ENCODE measurements at regions not wholly inside any gene's neighbourhood (a gene's known extent, or its start where the extent isn't known, plus 50 kb on each side); places are given as distances from the start of the nearest gene placed in this dataset.
"Not testable (repeated sequence)": the region's sequence is repeated elsewhere in the genome, so short reads cannot be mapped to it uniquely, and the experiment has no call there.

DNA sequence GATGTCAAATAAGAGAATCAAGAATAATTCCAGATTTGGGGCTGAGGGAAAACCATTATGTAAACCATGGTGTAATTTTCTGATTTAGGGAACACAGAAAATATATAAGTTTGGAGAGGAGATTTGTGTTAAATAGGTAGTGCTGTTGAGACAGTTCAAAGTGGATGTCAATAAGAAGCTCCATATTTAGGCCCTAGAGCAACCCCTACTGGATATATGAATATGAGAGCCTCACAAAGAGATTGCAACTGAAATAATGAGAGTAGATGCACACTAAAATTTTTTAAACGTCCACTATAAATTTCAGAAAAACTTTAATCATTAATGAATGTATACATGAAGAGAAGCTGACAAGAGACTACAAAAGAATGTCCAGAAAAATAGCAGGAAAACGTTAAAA, 1447.8 kb upstream of the PRMT6 start:
- DNase-seq (ENCODE audit: low spot score), result no peak

DNA sequence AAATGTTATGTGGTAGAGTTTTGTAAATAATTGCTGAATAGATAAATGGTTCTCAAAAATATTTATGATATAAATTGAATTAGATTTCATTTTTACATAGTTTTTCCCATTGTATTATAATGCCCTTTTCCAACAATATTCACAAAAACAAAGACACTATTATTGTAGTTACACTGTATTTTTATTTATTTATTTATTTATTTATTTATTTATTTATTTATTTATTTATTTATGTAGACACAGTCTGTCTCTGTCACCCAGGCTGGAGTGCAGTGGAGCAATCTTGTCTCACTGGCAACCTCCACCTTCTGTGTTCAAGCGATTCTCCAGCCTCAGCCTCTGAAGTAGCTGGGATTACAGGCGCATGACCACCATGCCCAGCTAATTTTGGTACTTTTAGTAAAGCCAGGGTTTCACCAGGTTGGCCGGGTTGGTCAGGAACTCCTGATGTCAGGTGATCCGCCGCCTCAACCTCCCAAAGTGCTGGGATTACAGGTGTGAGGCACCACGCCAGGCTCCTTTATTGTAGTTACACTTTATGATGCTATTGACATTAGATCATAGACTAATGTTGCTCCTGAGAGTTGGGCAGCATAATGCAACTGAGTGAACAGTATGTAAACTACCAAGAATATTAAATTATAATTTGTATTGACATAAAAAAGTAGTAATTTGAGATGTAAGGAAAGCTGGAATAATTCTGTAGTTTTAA, 1430.0 kb upstream of the PRMT6 start:
- no peak for DNase-seq (ENCODE audit: low spot score)

DNA sequence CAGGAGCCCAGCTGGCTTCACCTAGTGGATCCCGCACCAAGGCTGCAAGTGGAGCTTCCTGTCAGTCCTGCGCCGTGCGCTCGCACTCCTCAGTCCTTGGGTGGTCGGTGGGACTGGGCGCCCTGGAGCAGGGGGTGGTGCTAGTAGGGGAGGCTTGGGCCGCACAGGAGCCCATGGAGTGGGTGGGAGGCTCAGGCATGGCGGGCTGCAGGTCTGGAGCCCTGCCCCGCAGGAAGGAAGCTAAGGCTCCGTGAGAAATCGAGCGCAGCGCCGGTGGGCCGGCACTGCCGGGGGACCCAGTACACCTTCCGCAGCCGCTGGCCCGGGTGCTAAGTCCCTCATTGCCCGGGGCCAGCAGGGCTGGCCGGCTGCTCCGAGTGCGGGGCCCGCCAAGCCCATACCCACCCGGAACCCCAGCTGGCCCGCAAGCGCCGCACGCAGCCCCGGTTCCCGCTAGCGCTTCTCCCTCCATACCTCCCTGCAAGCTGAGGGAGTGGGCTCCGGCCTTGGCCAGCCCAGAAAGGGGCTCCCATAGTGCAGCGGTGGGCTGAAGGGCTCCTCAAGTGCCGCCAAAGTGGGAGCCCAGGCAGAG, 1425.2 kb upstream of the PRMT6 start:
- DNase-seq (ENCODE audit: low spot score), result not testable (repeated sequence)

DNA sequence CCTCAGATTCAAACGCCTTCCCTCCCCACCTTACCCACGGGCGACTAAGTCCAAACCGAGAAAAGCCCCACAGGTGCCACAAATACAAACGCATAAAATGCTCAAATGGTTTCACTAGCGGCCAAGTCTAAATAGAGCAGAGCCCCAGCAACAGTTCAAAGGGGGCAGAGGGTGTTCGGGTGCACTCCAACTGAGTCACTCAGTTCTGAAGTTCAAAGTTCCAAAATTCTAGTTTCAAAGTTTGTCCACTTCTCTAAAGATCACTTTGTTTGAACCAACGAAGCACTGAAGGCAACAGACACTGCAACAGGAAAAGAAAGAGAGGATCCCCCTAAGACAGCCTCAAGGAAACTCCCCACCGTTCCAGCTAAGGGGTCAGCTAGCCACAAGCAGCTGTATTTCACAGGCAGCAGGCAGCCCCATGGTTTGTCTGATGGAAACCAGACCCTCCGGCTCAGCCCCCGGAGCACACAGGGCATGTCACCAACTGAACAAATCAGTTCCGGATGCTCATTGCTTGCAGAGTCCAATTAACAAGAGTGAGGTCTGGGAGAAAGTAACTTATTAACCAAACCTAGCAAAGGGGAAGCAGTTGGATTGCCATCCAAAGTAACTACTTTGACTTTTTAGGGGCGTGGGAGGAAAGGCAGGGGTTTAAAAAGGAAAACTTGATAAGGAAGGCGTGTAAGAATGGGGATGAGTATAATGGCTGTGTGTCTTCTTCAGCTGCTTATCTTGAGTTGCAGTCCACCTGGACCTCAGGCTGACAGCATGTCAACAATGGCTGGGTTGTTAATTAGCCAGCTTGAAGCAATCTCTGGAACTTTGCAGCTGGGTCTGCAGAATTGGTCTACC, 1423.9 kb upstream of the PRMT6 start:
- DNase-seq (ENCODE audit: low spot score), result no peak

DNA sequence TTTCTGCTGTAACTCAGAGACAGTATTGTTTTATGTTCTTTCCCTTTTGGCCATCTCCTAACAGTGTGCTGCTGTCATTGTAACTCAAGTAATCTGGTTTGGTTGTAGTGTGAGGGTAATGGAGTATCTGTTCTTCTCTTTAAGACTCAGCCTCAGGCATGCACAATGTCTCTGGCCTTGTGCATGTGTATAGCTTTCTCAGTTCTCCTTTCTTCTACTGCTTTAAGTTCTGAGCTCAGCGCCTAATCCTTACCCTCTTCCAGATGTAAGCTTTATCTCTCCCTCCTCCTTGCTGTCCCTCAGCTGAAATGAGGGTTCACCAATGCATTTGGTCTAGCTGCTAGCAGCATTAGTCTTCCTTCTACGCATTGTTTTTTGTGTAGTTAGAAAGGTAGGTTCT, 1420.4 kb upstream of the PRMT6 start:
- no peak for DNase-seq (ENCODE audit: low spot score)

DNA sequence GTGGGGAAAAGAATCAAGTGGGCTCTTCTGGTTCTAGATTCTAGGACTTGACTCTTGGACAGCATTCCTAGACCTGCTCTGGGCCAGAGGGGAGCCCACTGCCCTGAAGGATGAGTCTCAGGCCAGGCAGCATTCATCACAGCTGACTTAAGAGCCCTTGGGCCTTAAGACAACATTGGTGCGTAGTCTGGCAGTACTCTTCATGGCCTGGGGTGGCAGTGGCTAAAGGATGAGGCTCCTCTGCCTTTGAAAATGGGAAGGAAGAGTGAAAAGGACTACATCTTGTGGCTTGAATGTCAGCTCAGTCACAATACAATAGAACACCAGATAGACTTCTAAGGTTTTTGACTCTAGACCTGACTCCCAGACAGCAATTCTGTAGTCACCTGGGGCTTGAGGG, 1415.1 kb upstream of the PRMT6 start:
- no peak for DNase-seq (ENCODE audit: low spot score)

DNA sequence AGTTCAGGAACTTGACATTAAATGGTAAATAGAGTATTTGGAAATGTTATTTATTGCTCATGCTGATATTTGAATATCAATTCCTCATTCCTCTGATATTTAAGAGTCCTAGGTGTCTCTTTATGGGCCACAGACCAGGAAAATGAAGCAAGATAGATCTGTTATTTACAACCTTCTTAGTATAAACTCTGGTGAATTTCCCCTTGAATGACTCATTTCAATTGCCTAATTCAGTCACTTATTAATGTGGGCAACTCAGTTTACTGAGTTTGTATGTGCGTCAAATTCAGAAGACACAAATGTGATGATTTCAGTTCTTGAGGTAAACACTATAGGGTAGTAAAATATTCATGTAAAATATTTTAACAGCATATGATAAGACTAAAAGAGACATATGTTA, 1404.4 kb upstream of the PRMT6 start:
- no peak for DNase-seq (ENCODE audit: low spot score)

DNA sequence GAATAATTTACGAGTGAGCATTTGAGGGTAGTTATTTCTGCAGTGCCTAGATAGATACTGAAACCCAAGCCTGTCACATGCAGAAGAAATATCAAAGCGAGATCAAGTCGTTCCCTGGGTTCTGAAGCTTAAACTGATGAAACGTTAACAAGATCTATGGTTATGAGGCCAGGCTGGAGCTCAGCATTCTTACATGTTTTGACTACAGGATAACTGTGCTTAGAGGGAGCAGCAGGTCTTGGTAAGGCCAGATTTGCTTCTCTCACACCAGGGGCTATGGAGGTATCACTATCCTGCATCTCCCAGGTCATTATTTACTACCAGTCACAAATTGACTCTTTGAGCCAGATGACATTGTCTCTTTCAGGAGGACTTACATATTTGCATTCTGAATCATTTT, 1401.4 kb upstream of the PRMT6 start:
- DNase-seq (ENCODE audit: low spot score), result no peak

DNA sequence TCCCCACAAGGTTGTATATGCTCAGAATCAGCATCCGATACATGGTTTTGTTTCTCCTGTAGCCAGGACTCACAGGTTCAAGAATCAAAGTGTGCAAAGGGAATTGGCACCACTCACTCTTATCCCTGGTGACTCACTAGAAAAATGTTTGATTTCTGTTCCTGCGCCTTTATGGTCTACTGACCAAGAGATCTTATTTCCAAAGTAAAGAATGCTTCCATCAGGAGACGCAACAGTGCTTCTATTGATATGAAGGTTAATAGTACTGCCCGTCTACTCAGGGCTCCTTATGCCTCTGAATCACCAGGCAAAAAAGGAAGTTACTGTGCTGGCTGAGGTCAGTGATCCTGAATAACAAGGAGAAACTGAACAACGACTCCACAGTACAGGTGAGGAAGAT, 1392.0 kb upstream of the PRMT6 start:
- DNase-seq (ENCODE audit: low spot score), result no peak

DNA sequence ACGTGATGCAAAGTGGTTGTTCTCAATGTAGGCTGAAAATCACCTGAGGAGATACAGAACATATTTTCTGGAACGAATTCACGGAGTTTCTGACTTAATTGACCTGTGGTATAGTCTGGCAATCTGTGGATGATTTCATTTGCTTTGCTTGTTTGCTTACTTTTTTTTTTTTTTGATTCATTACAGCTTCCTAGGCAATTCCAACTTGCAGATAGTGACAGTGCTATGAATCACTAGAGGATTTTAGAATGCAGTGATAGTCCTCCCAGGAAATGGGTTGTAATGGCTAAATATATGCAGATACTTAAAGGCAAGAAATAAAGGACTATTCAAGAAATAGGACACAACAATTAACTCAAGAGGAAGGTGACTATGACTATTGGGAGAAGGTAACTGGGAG, 1378.1 kb upstream of the PRMT6 start:
- no peak for DNase-seq (ENCODE audit: low spot score)

DNA sequence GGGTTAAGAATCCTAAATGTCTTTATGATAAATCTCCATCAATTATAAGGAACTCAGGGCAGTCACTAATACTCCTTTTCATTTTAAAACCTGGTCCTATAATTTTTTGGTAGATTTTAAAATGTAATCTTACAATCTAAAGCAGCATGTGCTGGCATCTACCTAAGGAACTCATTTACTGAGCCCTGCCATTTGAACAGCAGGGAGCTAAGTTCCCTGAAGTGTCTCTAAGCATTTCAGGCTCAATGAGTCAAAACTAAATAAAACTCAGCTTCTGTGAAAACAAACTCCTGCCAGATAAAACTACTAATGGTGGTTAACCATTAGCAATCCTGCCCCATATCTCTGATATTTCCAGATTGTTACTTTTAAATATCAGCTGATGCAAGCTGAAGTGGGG, 1371.8 kb upstream of the PRMT6 start:
- DNase-seq (ENCODE audit: low spot score), result no peak

DNA sequence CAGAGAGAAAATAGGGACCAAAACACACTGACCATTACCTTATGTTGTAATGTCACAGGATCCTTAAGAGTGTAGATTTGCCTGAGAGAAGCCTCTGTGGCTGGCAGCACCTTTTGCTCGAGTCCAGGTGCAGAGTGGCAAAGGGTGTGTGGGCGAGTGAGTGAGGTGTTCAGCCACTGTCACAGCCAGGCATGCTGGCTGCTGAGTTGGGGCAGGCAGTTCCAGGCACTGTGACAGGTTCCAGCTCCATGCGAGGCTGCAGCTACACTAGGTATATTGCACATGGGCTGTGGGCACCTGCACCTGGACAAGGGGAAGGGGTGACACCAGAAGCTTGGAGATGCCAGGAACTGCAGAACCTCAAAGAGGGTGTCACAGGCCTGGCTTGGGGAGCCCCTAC, 1370.4 kb upstream of the PRMT6 start:
- no peak for DNase-seq (ENCODE audit: low spot score)

DNA sequence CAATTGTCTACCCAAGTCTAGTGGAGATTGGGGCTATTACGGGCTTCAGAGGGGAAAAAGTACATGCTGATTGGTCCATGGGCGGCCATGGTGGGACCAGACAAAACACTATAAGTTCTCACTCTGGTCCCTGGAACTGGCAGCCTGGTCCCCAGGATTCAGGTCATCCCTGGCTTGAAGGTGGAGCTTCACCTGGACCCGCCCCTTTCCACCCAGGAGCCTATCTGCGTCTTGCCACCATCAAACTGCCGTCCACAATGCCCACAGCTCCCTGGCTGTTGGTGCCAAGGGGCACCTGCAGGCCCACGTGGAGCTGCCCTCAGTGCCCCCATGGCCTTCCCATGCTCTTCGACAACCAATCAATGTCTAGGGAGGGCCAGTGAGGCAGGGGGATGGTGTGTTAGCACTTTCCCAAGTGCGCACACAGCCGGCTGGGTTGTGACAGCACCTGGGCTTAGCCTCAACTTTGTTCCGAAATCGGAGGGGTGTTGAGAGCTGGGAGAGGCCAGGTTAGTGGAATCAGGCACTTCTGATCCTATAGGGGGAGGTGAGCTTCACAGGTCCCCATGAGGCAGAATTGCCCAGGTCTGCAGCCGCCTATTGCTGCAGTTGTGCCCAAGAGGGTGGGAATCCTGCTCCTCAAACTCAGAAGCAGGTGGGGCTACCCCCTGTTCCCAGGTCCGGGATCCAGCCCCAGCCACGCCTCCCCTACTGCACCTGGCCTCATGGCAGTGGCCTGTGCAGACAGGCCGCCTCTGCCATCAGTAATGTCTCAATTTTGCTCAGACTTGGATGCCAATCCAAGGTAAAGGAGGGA, 1369.4 kb upstream of the PRMT6 start:
- no peak for DNase-seq (ENCODE audit: low spot score)

DNA sequence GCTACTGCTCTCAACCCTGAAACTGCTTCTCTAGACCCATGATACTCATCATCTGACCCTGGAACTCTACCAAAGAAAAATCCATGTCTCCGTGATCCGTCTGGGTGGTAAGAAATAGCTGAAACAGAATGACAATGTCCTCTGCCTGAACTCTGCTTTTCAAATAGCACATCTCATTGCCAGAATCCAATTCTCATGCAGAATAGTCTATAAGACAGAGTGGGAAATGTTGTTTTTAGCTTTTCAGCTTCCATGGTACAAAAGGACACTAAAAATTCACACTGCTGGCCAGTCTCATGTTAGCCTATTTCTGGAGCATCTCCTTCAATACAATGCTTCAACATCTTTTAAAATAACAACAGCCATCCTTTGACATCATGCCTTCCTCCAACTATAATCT, 1355.8 kb upstream of the PRMT6 start:
- DNase-seq (ENCODE audit: low spot score), result no peak

DNA sequence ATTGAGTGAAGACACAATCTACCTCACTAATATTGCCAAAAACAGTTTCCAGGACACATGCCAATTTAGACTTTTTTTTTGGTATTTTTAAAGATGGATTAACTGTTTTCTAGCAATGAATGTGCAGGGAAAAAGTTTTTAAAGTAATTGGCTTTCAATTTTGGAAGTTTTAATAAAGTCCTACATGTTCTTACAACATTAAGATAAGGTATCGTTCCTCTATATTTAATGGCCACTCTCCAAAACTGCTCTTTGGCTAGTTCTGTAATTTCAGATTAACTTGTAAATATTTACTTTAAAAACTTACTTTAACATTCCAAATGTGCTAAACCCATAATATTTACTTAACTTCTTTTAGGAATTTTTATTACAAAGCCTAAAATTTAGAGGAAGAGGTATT, 1332.2 kb upstream of the PRMT6 start:
- no peak for DNase-seq (ENCODE audit: low spot score)

DNA sequence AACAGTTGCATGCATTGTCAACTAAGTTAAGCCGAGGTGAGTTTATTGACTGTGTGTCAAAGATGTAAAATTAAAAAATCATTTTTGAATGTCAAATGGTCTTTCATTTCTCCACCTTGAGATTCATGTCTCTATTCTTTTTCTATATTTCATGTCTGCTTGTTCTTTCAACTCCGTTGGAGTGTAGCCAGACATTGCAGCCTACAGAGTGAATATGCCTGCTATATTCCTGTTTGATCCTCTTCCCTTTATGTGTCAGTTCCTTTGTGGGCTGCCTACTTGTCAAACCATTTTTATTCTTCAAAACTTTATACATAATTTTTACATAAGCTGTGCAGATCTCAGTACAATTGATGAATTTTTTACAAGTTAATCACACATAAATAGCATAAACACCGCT, 1325.8 kb upstream of the PRMT6 start:
- DNase-seq (ENCODE audit: low spot score), result no peak

DNA sequence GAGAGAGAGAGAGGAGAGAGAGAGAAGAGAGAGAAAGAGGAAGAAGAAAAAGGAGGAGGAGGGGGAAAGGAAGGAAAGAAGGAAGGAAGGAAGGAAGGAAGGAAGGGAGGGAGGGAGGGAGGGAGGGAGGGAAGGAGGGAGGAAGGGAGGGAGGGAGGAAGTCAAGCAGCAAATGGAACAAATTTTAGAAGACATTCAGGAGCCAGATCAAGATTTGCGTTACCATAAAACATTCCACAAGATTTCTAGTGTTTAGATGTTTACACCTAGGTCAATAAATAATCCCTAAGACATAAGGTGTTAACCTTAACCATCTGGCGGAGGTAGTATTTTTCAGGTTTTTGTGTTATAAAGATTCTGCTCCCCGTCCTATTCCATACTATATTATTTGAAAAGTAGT, 1320.1 kb upstream of the PRMT6 start:
- DNase-seq (ENCODE audit: low spot score), result no peak

DNA sequence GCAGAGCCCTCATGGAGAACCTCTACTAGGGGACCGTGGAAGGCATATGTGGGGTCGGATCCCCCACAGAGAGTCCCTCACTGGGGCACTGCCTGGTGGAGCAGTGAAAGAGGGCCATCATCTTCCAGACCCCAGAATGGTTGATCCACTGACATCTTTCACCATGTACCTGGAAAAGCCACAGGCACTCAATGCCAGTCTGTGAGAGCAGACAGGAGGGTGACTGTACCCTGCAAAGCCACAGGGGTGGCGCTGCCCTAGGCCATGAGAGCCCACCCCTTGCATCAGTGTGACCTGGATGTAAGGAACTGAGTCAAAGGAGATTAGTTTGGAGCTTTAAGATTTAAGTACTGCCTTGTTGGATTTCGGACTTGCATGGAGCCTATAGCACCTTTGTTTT, 1276.7 kb upstream of the PRMT6 start:
- DNase-seq (ENCODE audit: low spot score), result no peak

DNA sequence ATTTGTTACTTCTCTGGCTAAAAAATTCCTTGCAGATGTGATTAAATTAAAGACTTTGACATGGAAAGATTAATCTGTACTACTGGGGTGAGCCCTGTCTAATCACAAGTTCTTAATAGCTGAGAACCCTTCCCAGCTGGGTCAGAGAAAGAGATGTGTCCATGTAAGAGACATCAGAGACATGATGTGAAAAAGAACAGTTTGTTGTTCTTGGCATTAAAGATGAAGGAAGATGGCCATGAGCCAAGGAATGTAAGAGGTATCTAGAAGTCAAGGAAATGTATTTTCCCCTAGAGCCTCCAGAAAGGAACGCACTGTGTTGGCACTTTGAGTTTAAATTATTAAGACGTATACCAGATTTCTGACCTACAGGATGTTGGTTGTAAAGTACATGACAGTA, 1271.5 kb upstream of the PRMT6 start:
- no peak for DNase-seq (ENCODE audit: low spot score)

DNA sequence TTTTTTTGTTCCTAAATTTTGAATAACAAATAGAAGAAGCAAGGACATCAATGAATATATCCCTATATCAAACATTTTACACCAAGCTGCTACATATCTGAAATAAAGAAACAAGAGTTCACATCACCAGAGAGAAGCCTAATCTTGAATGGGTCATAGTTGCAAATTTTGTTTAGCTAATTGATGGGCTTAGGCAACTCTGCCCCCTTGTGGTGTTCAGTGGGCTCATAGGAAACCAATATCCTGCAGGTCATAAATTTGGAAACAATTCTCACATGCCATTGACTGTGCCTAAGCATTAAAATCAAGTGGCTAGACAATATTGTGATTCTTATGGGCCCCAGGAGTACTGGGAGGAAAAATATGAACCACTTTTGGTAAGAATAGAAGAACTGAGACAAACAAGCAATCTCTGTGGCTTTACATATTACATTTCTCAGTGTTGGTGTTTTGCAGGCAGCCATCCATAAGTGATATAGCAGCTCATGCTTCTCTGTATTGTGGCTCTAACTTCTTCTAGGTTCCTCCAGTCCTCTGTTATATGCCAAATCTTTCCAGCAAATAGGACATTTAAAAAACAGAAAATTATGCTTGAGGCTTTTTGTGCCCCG, 1262.8 kb upstream of the PRMT6 start:
- DNase-seq (ENCODE audit: low spot score), result no peak

DNA sequence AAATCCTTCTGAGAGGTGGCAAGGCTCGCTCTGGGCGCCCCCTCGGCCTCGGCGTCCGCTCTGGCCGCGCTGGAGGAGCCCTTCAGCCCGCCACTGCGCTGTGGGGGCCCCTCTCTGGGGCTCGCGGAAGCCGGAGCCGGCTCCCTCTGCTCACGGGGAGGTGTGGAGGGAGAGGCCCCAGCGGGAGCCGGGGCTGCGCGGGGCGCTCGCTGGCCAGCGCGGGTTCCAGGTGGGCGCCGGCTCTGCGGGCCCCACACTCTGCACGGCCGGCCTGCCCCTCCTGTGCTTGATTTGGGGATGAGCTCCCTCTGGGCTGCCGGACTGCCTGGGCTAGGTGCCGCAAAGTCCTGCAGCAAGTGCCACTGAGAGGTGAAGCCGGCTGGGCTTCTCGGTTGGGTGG, 1260.7 kb upstream of the PRMT6 start:
- DNase-seq (ENCODE audit: low spot score), result no peak

DNA sequence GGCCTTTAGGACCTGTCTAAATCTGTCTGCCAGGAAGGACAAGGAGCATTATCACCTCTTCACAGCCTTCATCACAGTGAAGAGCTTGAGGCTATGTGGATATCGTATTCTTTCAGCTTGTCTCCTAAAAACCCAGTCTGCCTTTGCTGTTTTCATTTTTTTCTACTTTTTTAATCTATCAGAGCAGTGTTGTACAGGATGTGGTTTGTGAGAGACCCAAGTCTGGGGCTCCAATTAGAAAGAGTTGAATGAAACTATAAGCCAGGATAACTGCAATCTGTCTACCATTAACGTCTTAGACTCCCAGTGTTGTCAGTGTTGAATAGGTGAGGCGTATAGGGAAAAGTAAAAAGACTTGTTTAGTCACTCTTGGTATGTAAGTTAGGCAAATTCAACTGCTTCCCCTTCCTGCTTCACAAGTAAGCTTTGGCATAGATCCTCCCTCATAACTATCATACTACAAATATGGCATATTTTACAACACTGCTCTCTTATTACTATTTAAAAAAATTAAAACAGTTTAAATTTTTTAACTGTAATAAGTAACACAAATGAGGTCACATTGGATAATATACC, 1225.8 kb upstream of the PRMT6 start:
- DNase-seq (ENCODE audit: low spot score), result no peak

Data from AG08395 (cell line).